SU-DHL-6 (cell line): ENCODE measurements at regions not wholly inside any gene's neighbourhood (a gene's known extent, or its start where the extent isn't known, plus 50 kb on each side); places are given as distances from the start of the nearest gene placed in this dataset.

Experiments used
- H2AFZ ChIP-seq: fragments of 200-600 bp; sonication (generic); 2 replicates; pipeline ENCODE4 v1.6.1; 2014; ENCODE audit warnings: low read depth, mild to moderate bottlenecking, moderate library complexity, mixed read lengths, antibody characterized with exemption, low read length; ENCODE audit not compliant: severe bottlenecking
- H3F3A ChIP-seq: fragments of 200-600 bp; shearing (Covaris generic); 2 replicates; pipeline ENCODE4 v1.6.0; 2016; ENCODE audit warnings: antibody characterized with exemption, mild to moderate bottlenecking; ENCODE audit not compliant: insufficient read depth
- H3K27ac ChIP-seq: fragments of 200-600 bp; sonication (generic); 2 replicates; pipeline ENCODE4 v1.5.1; 2016; ENCODE audit warnings: low read depth, mild to moderate bottlenecking, low read length, moderate library complexity, mixed read lengths
- H3K27me3 ChIP-seq: fragments of 200-600 bp; sonication (generic), shearing (Covaris generic); 2 replicates; pipeline ENCODE4 v1.6.0; 2014; ENCODE audit warnings: mild to moderate bottlenecking, low read length
- H3K36me3 ChIP-seq: fragments of 200-600 bp; sonication (generic); 2 replicates; pipeline ENCODE4 v1.6.1; 2014; ENCODE audit warnings: mild to moderate bottlenecking, low read length, mixed read lengths
- H3K4me2 ChIP-seq: fragments of 300-600, 200-600 bp; shearing (Covaris generic), sonication (generic); 2 replicates; pipeline ENCODE4 v1.6.0; 2014; ENCODE audit warnings: low read length, low read depth, mild to moderate bottlenecking; ENCODE audit not compliant: poor library complexity, severe bottlenecking
- H3K4me3 ChIP-seq: fragments of 200-600 bp; sonication (generic); 2 replicates; pipeline ENCODE4 v1.5.1; 2014; ENCODE audit warnings: antibody characterized with exemption, low read length, mild to moderate bottlenecking, mixed read lengths; ENCODE audit not compliant: insufficient read depth, poor library complexity, severe bottlenecking
- H3K79me2 ChIP-seq: fragments of 200-600 bp; sonication (generic); 2 replicates; pipeline ENCODE4 v1.6.1; 2014; ENCODE audit warnings: mild to moderate bottlenecking, low read length, moderate library complexity; ENCODE audit not compliant: insufficient read depth
- H3K9ac ChIP-seq: fragments of 200-600 bp; sonication (generic); 2 replicates; pipeline ENCODE4 v1.7.0; 2014; ENCODE audit warnings: mild to moderate bottlenecking, low read length
- H3K9me2 ChIP-seq: fragments of 200-600 bp; sonication (generic); replicated peaks from 2 replicates; pipeline ENCODE4 v1.6.1; 2014; ENCODE audit warnings: low read length; ENCODE audit not compliant: insufficient read depth
- H3K9me3 ChIP-seq: fragments of 200-600 bp; sonication (generic); 2 replicates; pipeline ENCODE4 v1.6.1; 2014; ENCODE audit warnings: low read length, mixed read lengths; ENCODE audit not compliant: insufficient read depth
- H4K20me1 ChIP-seq: fragments of 200-600 bp; sonication (generic); 2 replicates; pipeline ENCODE4 v1.6.1; 2014; ENCODE audit warnings: low read depth, mild to moderate bottlenecking, antibody characterized with exemption, low read length, moderate library complexity, mixed read lengths
- CTCF ChIP-seq: fragments of 200-600 bp; sonication (generic); IDR thresholded peaks from one replicate; pipeline ENCODE4 v1.5.1; 2017; ENCODE audit warnings: antibody characterized with exemption, mild to moderate bottlenecking, low read length, moderate library complexity; ENCODE audit not compliant: insufficient read depth, poor library complexity, severe bottlenecking
- EZH2phosphoT487 ChIP-seq: fragments of 200-600 bp; sonication (generic), shearing (Covaris generic); conservative IDR thresholded peaks from 2 replicates; pipeline ENCODE4 v1.6.1; 2018; ENCODE audit warnings: mild to moderate bottlenecking, antibody characterized with exemption, low read length, moderate library complexity, mixed read lengths

GRCh38 chr2:14827226-14828023 lies 194.9 kb downstream of the LRATD1 start:
- Histone ChIP-seq H3K36me3 (no peaks in the 10 kb centered on the region), H3F3A (no peaks in the 10 kb centered on the region), H3K9ac (no peak overlapping the region), H2AFZ (no peak overlapping the region), H4K20me1 (no peaks in the 10 kb centered on the region), H3K9me3 (no peaks in the 10 kb centered on the region), H3K79me2 (no peaks in the 10 kb centered on the region), H3K27ac (no peak overlapping the region), H3K4me3 (no peak overlapping the region), H3K27me3 (no peaks in the 10 kb centered on the region), H3K9me2 (no peaks in the 10 kb centered on the region; the same call in 1 of the 2 replicates), H3K4me2 (no peak overlapping the region)
- TF ChIP-seq CTCF (no peak), EZH2phosphoT487 (no peak)

GRCh38 chr2:14828223-14828622 lies 195.7 kb downstream of the LRATD1 start:
- H3K4me3 ChIP-seq, result no peak overlapping the region
- H3K9me3 ChIP-seq, result no peaks in the 10 kb centered on the region
- H3K9ac ChIP-seq, result no peak overlapping the region
- no peaks in the 10 kb centered on the region for H4K20me1 ChIP-seq
- no peak overlapping the region for H2AFZ ChIP-seq
- no peak overlapping the region for H3K4me2 ChIP-seq
- no peaks in the 10 kb centered on the region for H3F3A ChIP-seq
- no peaks in the 10 kb centered on the region for H3K79me2 ChIP-seq
- H3K9me2 ChIP-seq, result no peaks in the 10 kb centered on the region; the same call in 1 of the 2 replicates
- H3K36me3 ChIP-seq, result no peaks in the 10 kb centered on the region
- no peak for TF ChIP-seq EZH2phosphoT487
- TF ChIP-seq CTCF, result no peak
- H3K27ac ChIP-seq, result no peak overlapping the region
- no peaks in the 10 kb centered on the region for H3K27me3 ChIP-seq

- Histone ChIP-seq H3K27me3 (no peaks in the 10 kb centered on the region), H2AFZ (no peak overlapping the region), H4K20me1 (no peaks in the 10 kb centered on the region), H3K79me2 (no peaks in the 10 kb centered on the region), H3K4me2 (no peak overlapping the region), H3F3A (no peaks in the 10 kb centered on the region), H3K4me3 (no peak overlapping the region), H3K9me2 (no peaks in the 10 kb centered on the region; the same call in 1 of the 2 replicates), H3K27ac (no peak overlapping the region), H3K9ac (no peak overlapping the region), H3K36me3 (no peaks in the 10 kb centered on the region), H3K9me3 (no peaks in the 10 kb centered on the region)
- TF ChIP-seq CTCF (no peak), EZH2phosphoT487 (no peak)
Observed at GRCh38 chr2:14828968-14829367, 196.5 kb downstream of the LRATD1 start.
